ENCODE measurements at regions not wholly inside any gene's neighbourhood (a gene's known extent, or its start where the extent isn't known, plus 50 kb on each side); places are given as distances from the start of the nearest gene placed in this dataset.
A peak's percentile ranks its signal among the peaks of the same experiment; 100 is the strongest.

- DNase-seq: no peak
Observed at GRCh38 chr1:60577029-60577428, 503.5 kb upstream of the C1orf87 start.

GRCh38 chr1:60575326-60575977 lies 501.9 kb upstream of the C1orf87 start:
- DNase-seq: no peak

GRCh38 chr1:60573726-60574409 lies 500.3 kb upstream of the C1orf87 start:
- peak; percentile 75 for DNase-seq

GRCh38 chr1:60573121-60573520 lies 499.6 kb upstream of the C1orf87 start:
- DNase-seq: no peak

- DNase-seq: no peak
Observed at GRCh38 chr1:60572378-60572777, 498.8 kb upstream of the C1orf87 start.

- DNase-seq: peak; percentile 67
Observed at GRCh38 chr1:60571811-60572210, 498.2 kb upstream of the C1orf87 start.

- DNase-seq: no peak
Observed at GRCh38 chr1:60569189-60569588, 495.6 kb upstream of the C1orf87 start.

GRCh38 chr1:60567256-60567655 lies 493.7 kb upstream of the C1orf87 start:
- DNase-seq: no peak

- no peak for DNase-seq
Observed at GRCh38 chr1:60564916-60565750, 491.6 kb upstream of the C1orf87 start.

- peak; percentile 4 for DNase-seq
Observed at GRCh38 chr1:60563777-60564535, 490.4 kb upstream of the C1orf87 start.

- no peak for DNase-seq
Observed at GRCh38 chr1:60562740-60563139, 489.2 kb upstream of the C1orf87 start.

- no peak for DNase-seq
Observed at GRCh38 chr1:60560701-60561100, 487.1 kb upstream of the C1orf87 start.

GRCh38 chr1:60558236-60558635 lies 484.7 kb upstream of the C1orf87 start:
- no peak for DNase-seq

GRCh38 chr1:60553730-60554129 lies 480.2 kb upstream of the C1orf87 start:
- DNase-seq: no peak

- no peak for DNase-seq
Observed at GRCh38 chr1:60547821-60548220, 474.3 kb upstream of the C1orf87 start.

- no peak for DNase-seq
Observed at GRCh38 chr1:60541831-60542532, 468.4 kb upstream of the C1orf87 start.

- no peak for DNase-seq
Observed at GRCh38 chr1:60540141-60540540, 466.6 kb upstream of the C1orf87 start.

- DNase-seq: no peak
Observed at GRCh38 chr1:60535713-60536112, 462.1 kb upstream of the C1orf87 start.

GRCh38 chr1:60527567-60527966 lies 454.0 kb upstream of the C1orf87 start:
- DNase-seq: no peak

GRCh38 chr1:60516996-60517395 lies 443.4 kb upstream of the C1orf87 start:
- DNase-seq: no peak

GRCh38 chr1:60510162-60510561 lies 436.6 kb upstream of the C1orf87 start:
- no peak for DNase-seq

GRCh38 chr1:60504206-60504840 lies 430.8 kb upstream of the C1orf87 start:
- no peak for DNase-seq
